ENCODE measurements at regions not wholly inside any gene's neighbourhood (a gene's known extent, or its start where the extent isn't known, plus 50 kb on each side); places are given as distances from the start of the nearest gene placed in this dataset.

DNA sequence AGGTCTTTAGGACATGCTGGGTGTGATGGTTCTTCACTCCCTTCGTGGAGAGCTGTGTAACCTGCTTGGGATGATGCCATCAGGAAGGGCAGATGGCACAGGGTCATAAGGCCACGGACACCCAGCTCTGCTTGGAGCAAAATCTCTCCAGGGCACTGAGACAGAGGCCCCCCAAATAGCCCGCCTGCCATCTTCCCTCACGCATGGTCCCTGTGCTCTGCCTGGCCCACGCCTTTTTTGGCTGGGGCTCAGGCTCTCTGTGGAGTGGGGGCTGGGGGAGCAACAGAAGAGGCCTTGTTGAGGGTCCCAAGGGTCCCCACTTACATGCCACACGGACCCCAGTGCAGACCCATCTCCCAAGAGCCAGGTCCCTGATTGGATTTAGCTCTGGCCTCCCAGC lies 93.3 kb upstream of the RET start:
- Histone ChIP-seq H3K4me3 (ENCODE audit: low read depth, low read length) (no peak overlapping the region), H3K27ac (ENCODE audit: extremely low read depth, low read depth, low read length) (no peak overlapping the region), H3K9me3 (ENCODE audit: control insufficient read depth, insufficient read depth, low read depth, low read length) (no peaks in the 10 kb centered on the region), H3K36me3 (ENCODE audit: control insufficient read depth in 2 of 2, insufficient read depth in 1 of 2, low read length in 2 of 2) (no peaks in the 10 kb centered on the region), H3K4me1 (ENCODE audit: control insufficient read depth, insufficient read depth, low read length) (no peaks in the 10 kb centered on the region)
- CTCF ChIA-PET = no interaction called here
- TF ChIP-seq ZNF423 (tag by site-specific recombination; IDR thresholded peaks at IDR 0.05) (no peak), ZBTB48 (tag by site-specific recombination; IDR thresholded peaks at IDR 0.05) (no peak), ZNF560 (tag by site-specific recombination; IDR thresholded peaks at IDR 0.05; ENCODE audit: borderline replicate concordance) (no peak), BCL6B (tag by site-specific recombination; IDR thresholded peaks at IDR 0.05) (no peak), ZBTB21 (tag by site-specific recombination; IDR thresholded peaks at IDR 0.05) (no peak), ZNF677 (tag by site-specific recombination; IDR thresholded peaks at IDR 0.05) (no peak), ZNF707 (tag by site-specific recombination; IDR thresholded peaks at IDR 0.05) (no peak), ZNF670 (tag by site-specific recombination; IDR thresholded peaks at IDR 0.05; ENCODE audit: low read depth) (no peak), ZNF426 (tag by site-specific recombination; IDR thresholded peaks at IDR 0.05) (no peak), ZNF473 (tag by site-specific recombination; IDR thresholded peaks at IDR 0.05) (no peak), ZNF623 (tag by site-specific recombination; IDR thresholded peaks at IDR 0.05) (no peak), ZNF624 (tag by site-specific recombination; IDR thresholded peaks at IDR 0.05) (no peak)
- POLR2A ChIA-PET = no interaction called here

- CTCF ChIA-PET = no interaction called here
- POLR2A ChIA-PET = no interaction called here
These were observed 92.7 kb upstream of the RET start for GRCh38 chr10:42984035-42984610.

More at GRCh38 chr10:42984035-42984610, 92.7 kb upstream of the RET start:
- H3K4me3 ChIP-seq (ENCODE audit: low read depth, low read length) = no peak overlapping the region
- no peak overlapping the region for H3K27ac ChIP-seq (ENCODE audit: extremely low read depth, low read depth, low read length)
- H3K9me3 ChIP-seq (ENCODE audit: control insufficient read depth, insufficient read depth, low read depth, low read length) = no peaks in the 10 kb centered on the region
- no peaks in the 10 kb centered on the region for H3K4me1 ChIP-seq (ENCODE audit: control insufficient read depth, insufficient read depth, low read length)
- TF ChIP-seq ZNF248 (tag by site-specific recombination; IDR thresholded peaks at IDR 0.05) (no peak), BCL6B (tag by site-specific recombination; IDR thresholded peaks at IDR 0.05) (no peak), GLI2 (tag by site-specific recombination; IDR thresholded peaks at IDR 0.05; ENCODE audit: borderline replicate concordance, low read depth) (no peak), ZNF335 (tag by site-specific recombination; conservative IDR thresholded peaks at IDR 0.05) (no peak), ZBTB8A (tag by site-specific recombination; IDR thresholded peaks at IDR 0.05) (no peak), ZNF433 (tag by site-specific recombination; IDR thresholded peaks at IDR 0.05; ENCODE audit: low read depth) (no peak), ZNF292 (tag by site-specific recombination; IDR thresholded peaks at IDR 0.05; ENCODE audit: borderline replicate concordance, low read depth) (no peak), ZNF48 (tag by site-specific recombination; IDR thresholded peaks at IDR 0.05) (no peak), BCL11B (tag by site-specific recombination; IDR thresholded peaks at IDR 0.05; ENCODE audit: low read depth) (no peak), ZNF707 (tag by site-specific recombination; IDR thresholded peaks at IDR 0.05) (no peak), BCL11A (tag by site-specific recombination; IDR thresholded peaks at IDR 0.05; ENCODE audit: low read depth) (no peak), ZBTB6 (tag by site-specific recombination; IDR thresholded peaks at IDR 0.05) (no peak), ZNF510 (tag by site-specific recombination; IDR thresholded peaks at IDR 0.05; ENCODE audit: insufficient replicate concordance) (no peak), ZNF174 (tag by site-specific recombination; IDR thresholded peaks at IDR 0.05) (no peak), MZF1 (tag by site-specific recombination; IDR thresholded peaks at IDR 0.05; ENCODE audit: borderline replicate concordance) (no peak), KLF17 (tag by site-specific recombination; IDR thresholded peaks at IDR 0.05) (no peak)
- TF ChIP-seq, protein P1, sequence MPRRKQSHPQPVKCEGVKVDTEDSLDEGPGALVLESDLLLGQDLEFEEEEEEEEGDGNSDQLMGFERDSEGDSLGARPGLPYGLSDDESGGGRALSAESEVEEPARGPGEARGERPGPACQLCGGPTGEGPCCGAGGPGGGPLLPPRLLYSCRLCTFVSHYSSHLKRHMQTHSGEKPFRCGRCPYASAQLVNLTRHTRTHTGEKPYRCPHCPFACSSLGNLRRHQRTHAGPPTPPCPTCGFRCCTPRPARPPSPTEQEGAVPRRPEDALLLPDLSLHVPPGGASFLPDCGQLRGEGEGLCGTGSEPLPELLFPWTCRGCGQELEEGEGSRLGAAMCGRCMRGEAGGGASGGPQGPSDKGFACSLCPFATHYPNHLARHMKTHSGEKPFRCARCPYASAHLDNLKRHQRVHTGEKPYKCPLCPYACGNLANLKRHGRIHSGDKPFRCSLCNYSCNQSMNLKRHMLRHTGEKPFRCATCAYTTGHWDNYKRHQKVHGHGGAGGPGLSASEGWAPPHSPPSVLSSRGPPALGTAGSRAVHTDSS (tag by site-specific recombination; IDR thresholded peaks at IDR 0.05) = no peak
- H3K36me3 ChIP-seq (ENCODE audit: control insufficient read depth in 2 of 2, insufficient read depth in 1 of 2, low read length in 2 of 2) = no peaks in the 10 kb centered on the region

Measured in HEK293 (cell line).